Inferior parietal cortex (tissue), 1 donor: ENCODE measurements at regions not wholly inside any gene's neighbourhood (a gene's known extent, or its start where the extent isn't known, plus 50 kb on each side); places are given as distances from the start of the nearest gene placed in this dataset.

Source experiments
- DNase-seq: peaks from one replicate; pipeline ENCODE4 v3.0.0-alpha.2; 2016; ENCODE audit errors: extremely low spot score

GRCh38 chr4:67122029-67122428, 423.3 kb downstream of the CENPC start:
- DNase-seq = no peak

- no peak for DNase-seq
Observed at GRCh38 chr4:67120369-67120768, 424.9 kb downstream of the CENPC start.

GRCh38 chr4:67109276-67109675, 436.0 kb downstream of the CENPC start:
- DNase-seq = no peak

GRCh38 chr4:67106861-67107460, 438.3 kb downstream of the CENPC start:
- DNase-seq = no peak

GRCh38 chr4:67104145-67104544, 441.2 kb downstream of the CENPC start:
- DNase-seq = no peak

GRCh38 chr4:67103001-67103747, 442.1 kb downstream of the CENPC start:
- no peak for DNase-seq

GRCh38 chr4:67101612-67102011, 443.7 kb downstream of the CENPC start:
- no peak for DNase-seq

GRCh38 chr4:67092351-67092750, 453.0 kb downstream of the CENPC start:
- DNase-seq = no peak

GRCh38 chr4:67091673-67092072, 453.6 kb downstream of the CENPC start:
- no peak for DNase-seq

- DNase-seq = peak; percentile 36
Observed at GRCh38 chr4:67087897-67088296, 457.4 kb downstream of the CENPC start.

GRCh38 chr4:67084783-67085182, 460.5 kb downstream of the CENPC start:
- peak; percentile 42 for DNase-seq

GRCh38 chr4:67083496-67083895, 461.8 kb downstream of the CENPC start:
- DNase-seq = no peak

GRCh38 chr4:67082746-67083145, 462.6 kb downstream of the CENPC start:
- no peak for DNase-seq

GRCh38 chr4:67080046-67080557, 465.2 kb downstream of the CENPC start:
- no peak for DNase-seq

- no peak for DNase-seq
Observed at GRCh38 chr4:67071641-67072040, 473.7 kb downstream of the CENPC start.

- DNase-seq = no peak
Observed at GRCh38 chr4:67055319-67055718, 490.0 kb downstream of the CENPC start.

- no peak for DNase-seq
Observed at GRCh38 chr4:67054896-67055295, 490.4 kb downstream of the CENPC start.

GRCh38 chr4:67052814-67053675, 492.3 kb downstream of the CENPC start:
- DNase-seq = no peak

GRCh38 chr4:67051000-67051789, 494.1 kb downstream of the CENPC start:
- no peak for DNase-seq

- no peak for DNase-seq
Observed at GRCh38 chr4:67049446-67049845, 495.9 kb downstream of the CENPC start.

- DNase-seq = no peak
Observed at GRCh38 chr4:67048530-67048929, 496.8 kb downstream of the CENPC start.

GRCh38 chr4:67040315-67040714, 505.0 kb downstream of the CENPC start:
- no peak for DNase-seq
